K562 (cell line): ENCODE measurements at regions not wholly inside any gene's neighbourhood (a gene's known extent, or its start where the extent isn't known, plus 50 kb on each side); places are given as distances from the start of the nearest gene placed in this dataset.

Experiments
- HCFC1 ChIP-seq: IDR thresholded peaks from 2 replicates; pipeline ENCODE4 v1.6.1; 2012; ENCODE audit warnings: low read depth, low read length, improper control_type of control experiment
- HDAC8 ChIP-seq: fragments of 450-650 bp; IDR thresholded peaks from 2 replicates; pipeline ENCODE4 v1.6.1; 2016; ENCODE audit warnings: mild to moderate bottlenecking, missing genetic modification characterization, moderate library complexity, missing compliant biosample characterization
- LARP7 ChIP-seq: fragments of 450-650 bp; IDR thresholded peaks from 2 replicates; pipeline ENCODE4 v1.6.1; 2016
- RBM25 ChIP-seq: fragments of 200-400 bp; formaldehyde crosslinking; IDR thresholded peaks from 2 replicates; pipeline ENCODE4 v1.6.1; 2018; ENCODE audit warnings: low read length, low read depth, moderate library complexity; ENCODE audit not compliant: severe bottlenecking
- SMAD4 ChIP-seq: fragments of 250-450 bp; sonication (Bioruptor Pico); conservative IDR thresholded peaks from 2 replicates; pipeline ENCODE4 v1.8.0; 2021; ENCODE audit warnings: inconsistent platforms, mild to moderate bottlenecking, moderate library complexity
- TCF7 ChIP-seq: sonication (generic); IDR thresholded peaks from 2 replicates; pipeline ENCODE4 v1.6.1; 2016; ENCODE audit warnings: antibody characterized with exemption, borderline replicate concordance
- ZBTB2 ChIP-seq: fragments of 450-650 bp; IDR thresholded peaks from 2 replicates; pipeline ENCODE4 v1.6.1; 2016; ENCODE audit warnings: antibody characterized with exemption
- ZNF175 ChIP-seq: fragments of 200-800 bp; sonication (Bioruptor generic); IDR thresholded peaks from 2 replicates; pipeline ENCODE4 v1.6.1; 2016; ENCODE audit warnings: low read depth, mild to moderate bottlenecking, missing genetic modification characterization, missing compliant biosample characterization
- ZNF3 ChIP-seq: fragments of 250-450 bp; sonication (Bioruptor Pico); IDR thresholded peaks from 2 replicates; pipeline ENCODE4 v1.5.0; 2021; ENCODE audit warnings: mild to moderate bottlenecking, moderate library complexity
- ZNF316 ChIP-seq: fragments of 450-650 bp; IDR thresholded peaks from 2 replicates; pipeline ENCODE4 v1.6.1; 2016
- TF ChIP-seq, protein P1 (sequence below): fragments of 250-450 bp; sonication (Bioruptor Pico); IDR thresholded peaks from 2 replicates; pipeline ENCODE4 v1.9.0; 2021; ENCODE audit warnings: mild to moderate bottlenecking, inconsistent platforms

- TF ChIP-seq ZBTB2, result no peak
- TF ChIP-seq LARP7, result no peak
- no peak for TF ChIP-seq TCF7
- TF ChIP-seq HCFC1, result no peak
- no peak for TF ChIP-seq ZNF3 (CRISPR knock-in tag)
- TF ChIP-seq RBM25, result no peak
- TF ChIP-seq ZNF175 (CRISPR knock-in tag), result no peak
- no peak for TF ChIP-seq HDAC8 (tag)
- TF ChIP-seq ZNF316, result no peak
- TF ChIP-seq, protein P1, sequence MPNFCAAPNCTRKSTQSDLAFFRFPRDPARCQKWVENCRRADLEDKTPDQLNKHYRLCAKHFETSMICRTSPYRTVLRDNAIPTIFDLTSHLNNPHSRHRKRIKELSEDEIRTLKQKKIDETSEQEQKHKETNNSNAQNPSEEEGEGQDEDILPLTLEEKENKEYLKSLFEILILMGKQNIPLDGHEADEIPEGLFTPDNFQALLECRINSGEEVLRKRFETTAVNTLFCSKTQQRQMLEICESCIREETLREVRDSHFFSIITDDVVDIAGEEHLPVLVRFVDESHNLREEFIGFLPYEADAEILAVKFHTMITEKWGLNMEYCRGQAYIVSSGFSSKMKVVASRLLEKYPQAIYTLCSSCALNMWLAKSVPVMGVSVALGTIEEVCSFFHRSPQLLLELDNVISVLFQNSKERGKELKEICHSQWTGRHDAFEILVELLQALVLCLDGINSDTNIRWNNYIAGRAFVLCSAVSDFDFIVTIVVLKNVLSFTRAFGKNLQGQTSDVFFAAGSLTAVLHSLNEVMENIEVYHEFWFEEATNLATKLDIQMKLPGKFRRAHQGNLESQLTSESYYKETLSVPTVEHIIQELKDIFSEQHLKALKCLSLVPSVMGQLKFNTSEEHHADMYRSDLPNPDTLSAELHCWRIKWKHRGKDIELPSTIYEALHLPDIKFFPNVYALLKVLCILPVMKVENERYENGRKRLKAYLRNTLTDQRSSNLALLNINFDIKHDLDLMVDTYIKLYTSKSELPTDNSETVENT (CRISPR knock-in tag), result no peak
- TF ChIP-seq SMAD4 (CRISPR knock-in tag), result no peak
- TF ChIP-seq, all 486 proteins: peak for 0
These were observed 91.9 kb downstream of the DRD1 start (continued) for GRCh38 chr5:175351897-175352590.
